ENCODE measurements at regions not wholly inside any gene's neighbourhood (a gene's known extent, or its start where the extent isn't known, plus 50 kb on each side); places are given as distances from the start of the nearest gene placed in this dataset.

GRCh38 chr3:33954956-33955355 lies 156.5 kb downstream of the PDCD6IP start:
- TF ChIP-seq, protein P1, sequence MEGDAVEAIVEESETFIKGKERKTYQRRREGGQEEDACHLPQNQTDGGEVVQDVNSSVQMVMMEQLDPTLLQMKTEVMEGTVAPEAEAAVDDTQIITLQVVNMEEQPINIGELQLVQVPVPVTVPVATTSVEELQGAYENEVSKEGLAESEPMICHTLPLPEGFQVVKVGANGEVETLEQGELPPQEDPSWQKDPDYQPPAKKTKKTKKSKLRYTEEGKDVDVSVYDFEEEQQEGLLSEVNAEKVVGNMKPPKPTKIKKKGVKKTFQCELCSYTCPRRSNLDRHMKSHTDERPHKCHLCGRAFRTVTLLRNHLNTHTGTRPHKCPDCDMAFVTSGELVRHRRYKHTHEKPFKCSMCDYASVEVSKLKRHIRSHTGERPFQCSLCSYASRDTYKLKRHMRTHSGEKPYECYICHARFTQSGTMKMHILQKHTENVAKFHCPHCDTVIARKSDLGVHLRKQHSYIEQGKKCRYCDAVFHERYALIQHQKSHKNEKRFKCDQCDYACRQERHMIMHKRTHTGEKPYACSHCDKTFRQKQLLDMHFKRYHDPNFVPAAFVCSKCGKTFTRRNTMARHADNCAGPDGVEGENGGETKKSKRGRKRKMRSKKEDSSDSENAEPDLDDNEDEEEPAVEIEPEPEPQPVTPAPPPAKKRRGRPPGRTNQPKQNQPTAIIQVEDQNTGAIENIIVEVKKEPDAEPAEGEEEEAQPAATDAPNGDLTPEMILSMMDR (IDR thresholded peaks at IDR 0.05), result peak; percentile 12
- no peak for TF ChIP-seq EZH2 (IDR thresholded peaks at IDR 0.05; ENCODE audit: borderline replicate concordance, insufficient read depth, low read depth, low read length, poor library complexity, severe bottlenecking)
